HEK293 (cell line): ENCODE measurements at regions not wholly inside any gene's neighbourhood (a gene's known extent, or its start where the extent isn't known, plus 50 kb on each side); places are given as distances from the start of the nearest gene placed in this dataset.

Experiments used
- CTCF ChIA-PET: fragments of 350-600 bp; formaldehyde crosslinking; extraction: SDS; loops from one replicate; lab custom pipeline; 2021; ENCODE audit warnings: antibody characterized with exemption; lab: Yijun Ruan, JAX
- POLR2A ChIA-PET: fragments of 300-600 bp; formaldehyde crosslinking; extraction: SDS; loops from one replicate; lab custom pipeline; 2020; ENCODE audit warnings: antibody characterized with exemption, inconsistent platforms; lab: Yijun Ruan, JAX
- H3K27ac ChIP-seq: fragments of 200-500 bp; sonication (Bioruptor generic); 2 replicates; pipeline ENCODE4 v1.5.1; 2014; ENCODE audit warnings: low read depth, low read length, control low read depth, inconsistent platforms; ENCODE audit errors: extremely low read depth
- H3K36me3 ChIP-seq, 2 experiments: fragments of 200-500 bp in 1 of 2; sonication (Bioruptor generic) in 1 of 2; 1 replicate in 1 of 2; 2 replicates in 1 of 2; pipeline ENCODE4 v1.5.1; 2014 to 2017; ENCODE audit warnings: inconsistent platforms in 2 of 2, low read length in 2 of 2; ENCODE audit not compliant: control insufficient read depth in 2 of 2, insufficient read depth in 1 of 2
- H3K4me1 ChIP-seq: fragments of 200-500 bp; sonication (Bioruptor generic); 2 replicates; pipeline ENCODE4 v1.5.1; 2014; ENCODE audit warnings: mild to moderate bottlenecking, low read length, inconsistent platforms; ENCODE audit not compliant: control insufficient read depth, insufficient read depth
- H3K4me3 ChIP-seq: 2 replicates; pipeline ENCODE4 v1.5.1; 2011; ENCODE audit warnings: low read depth, mild to moderate bottlenecking, control low read depth, low read length, moderate library complexity
- H3K9me3 ChIP-seq: fragments of 200-500 bp; sonication (Bioruptor generic); 2 replicates; pipeline ENCODE4 v1.5.1; 2014; ENCODE audit warnings: low read depth, low read length, inconsistent platforms; ENCODE audit not compliant: control insufficient read depth, insufficient read depth
- FEZF1 ChIP-seq: fragments of 450-650 bp; formaldehyde crosslinking; IDR thresholded peaks from 2 replicates; pipeline ENCODE4 v1.5.1; 2016; ENCODE audit warnings: missing biosample characterization, missing genetic modification characterization
- GLIS2 ChIP-seq: fragments of 450-650 bp; formaldehyde crosslinking; IDR thresholded peaks from 2 replicates; pipeline ENCODE4 v1.5.1; 2016; ENCODE audit warnings: missing biosample characterization, missing genetic modification characterization
- MYNN ChIP-seq: fragments of 450-650 bp; formaldehyde crosslinking; IDR thresholded peaks from 2 replicates; pipeline ENCODE4 v1.5.1; 2016; ENCODE audit warnings: missing biosample characterization, missing genetic modification characterization, borderline replicate concordance
- SP2 ChIP-seq: fragments of 450-650 bp; formaldehyde crosslinking; IDR thresholded peaks from 2 replicates; pipeline ENCODE4 v1.5.1; 2016; ENCODE audit warnings: missing biosample characterization, missing genetic modification characterization
- SP3 ChIP-seq: fragments of 450-650 bp; formaldehyde crosslinking; IDR thresholded peaks from 2 replicates; pipeline ENCODE4 v1.5.1; 2016; ENCODE audit warnings: missing biosample characterization, missing genetic modification characterization
- SP7 ChIP-seq: fragments of 450-650 bp; formaldehyde crosslinking; IDR thresholded peaks from 2 replicates; pipeline ENCODE4 v1.5.1; 2016; ENCODE audit warnings: missing biosample characterization, missing genetic modification characterization
- ZBTB8A ChIP-seq: fragments of 450-650 bp; formaldehyde crosslinking; IDR thresholded peaks from 2 replicates; pipeline ENCODE4 v1.5.1; 2016; ENCODE audit warnings: missing biosample characterization, missing genetic modification characterization
- ZIC2 ChIP-seq: fragments of 450-650 bp; formaldehyde crosslinking; IDR thresholded peaks from 2 replicates; pipeline ENCODE4 v1.5.1; 2016; ENCODE audit warnings: missing biosample characterization, missing genetic modification characterization
- ZNF174 ChIP-seq: fragments of 450-650 bp; formaldehyde crosslinking; IDR thresholded peaks from 2 replicates; pipeline ENCODE4 v1.5.0; 2017; ENCODE audit warnings: missing biosample characterization, mild to moderate bottlenecking, missing genetic modification characterization
- ZNF221 ChIP-seq: fragments of 450-650 bp; formaldehyde crosslinking; IDR thresholded peaks from 2 replicates; pipeline ENCODE4 v1.5.1; 2017; ENCODE audit warnings: missing biosample characterization, missing genetic modification characterization, borderline replicate concordance
- ZNF23 ChIP-seq: fragments of 450-650 bp; formaldehyde crosslinking; IDR thresholded peaks from 2 replicates; pipeline ENCODE4 v1.5.1; 2016; ENCODE audit warnings: missing biosample characterization, missing genetic modification characterization, borderline replicate concordance
- ZNF292 ChIP-seq: fragments of 450-650 bp; formaldehyde crosslinking; IDR thresholded peaks from 2 replicates; pipeline ENCODE4 v1.5.1; 2016; ENCODE audit warnings: low read depth, missing biosample characterization, missing genetic modification characterization, borderline replicate concordance
- ZNF302 ChIP-seq: fragments of 450-650 bp; formaldehyde crosslinking; IDR thresholded peaks from 2 replicates; pipeline ENCODE4 v1.5.1; 2016; ENCODE audit warnings: missing biosample characterization, missing genetic modification characterization, low read depth
- ZNF423 ChIP-seq: fragments of 450-650 bp; formaldehyde crosslinking; IDR thresholded peaks from 2 replicates; pipeline ENCODE4 v1.5.1; 2016; ENCODE audit warnings: missing biosample characterization, missing genetic modification characterization
- ZNF776 ChIP-seq: fragments of 450-650 bp; formaldehyde crosslinking; IDR thresholded peaks from 2 replicates; pipeline ENCODE4 v1.5.0; 2017; ENCODE audit warnings: missing biosample characterization, missing genetic modification characterization, borderline replicate concordance
- TF ChIP-seq, protein P1 (sequence below): fragments of 450-650 bp; IDR thresholded peaks from 2 replicates; pipeline ENCODE4 v1.5.1; 2018; ENCODE audit warnings: missing biosample characterization, mild to moderate bottlenecking, missing genetic modification characterization
- TF ChIP-seq, protein P2 (sequence below): fragments of 450-650 bp; formaldehyde crosslinking; IDR thresholded peaks from 2 replicates; pipeline ENCODE4 v1.5.1; 2017; ENCODE audit warnings: missing biosample characterization, missing genetic modification characterization
- TF ChIP-seq, protein P3 (sequence below): fragments of 450-650 bp; formaldehyde crosslinking; IDR thresholded peaks from 2 replicates; pipeline ENCODE4 v1.5.0; 2017; ENCODE audit warnings: missing biosample characterization, missing genetic modification characterization, borderline replicate concordance
- TF ChIP-seq, protein P4 (sequence below): fragments of 450-650 bp; formaldehyde crosslinking; IDR thresholded peaks from 2 replicates; pipeline ENCODE4 v1.5.1; 2017; ENCODE audit warnings: missing biosample characterization, missing genetic modification characterization
- TF ChIP-seq, protein P5 (sequence below): fragments of 450-650 bp; formaldehyde crosslinking; IDR thresholded peaks from 2 replicates; pipeline ENCODE4 v1.5.1; 2016; ENCODE audit warnings: missing biosample characterization, missing genetic modification characterization

DNA sequence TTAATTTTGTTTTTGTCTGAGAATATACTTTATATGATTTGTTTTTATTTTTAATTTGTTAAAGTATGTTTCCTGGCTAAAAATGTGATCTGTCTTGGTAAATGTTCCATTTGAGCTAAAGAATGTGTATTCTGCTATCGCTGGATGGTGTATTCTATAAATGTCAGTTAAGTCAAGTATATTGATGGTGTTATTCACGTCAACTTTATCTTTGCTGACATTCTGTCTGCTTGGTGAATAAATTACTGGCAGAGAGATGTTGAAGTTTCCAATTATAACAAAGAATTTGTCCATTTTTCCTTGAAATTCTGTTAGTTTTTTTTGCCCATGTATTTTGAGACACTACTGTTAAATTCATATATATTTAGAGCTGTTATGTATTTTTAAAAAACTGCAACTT lies 1131.8 kb upstream of the GJE1 start:
- TF ChIP-seq ZNF776 (no peak), ZNF423 (tag by site-specific recombination) (no peak), SP7 (tag by site-specific recombination) (no peak), ZBTB8A (tag by site-specific recombination) (no peak), ZNF221 (tag by site-specific recombination) (no peak), SP3 (tag by site-specific recombination) (no peak), SP2 (no peak), ZNF292 (tag by site-specific recombination) (no peak), ZNF302 (tag by site-specific recombination) (no peak), GLIS2 (no peak), ZNF23 (tag by site-specific recombination) (no peak), MYNN (tag by site-specific recombination) (no peak), ZNF174 (tag by site-specific recombination) (no peak), ZIC2 (tag by site-specific recombination) (no peak), FEZF1 (no peak)
- TF ChIP-seq, protein P1, sequence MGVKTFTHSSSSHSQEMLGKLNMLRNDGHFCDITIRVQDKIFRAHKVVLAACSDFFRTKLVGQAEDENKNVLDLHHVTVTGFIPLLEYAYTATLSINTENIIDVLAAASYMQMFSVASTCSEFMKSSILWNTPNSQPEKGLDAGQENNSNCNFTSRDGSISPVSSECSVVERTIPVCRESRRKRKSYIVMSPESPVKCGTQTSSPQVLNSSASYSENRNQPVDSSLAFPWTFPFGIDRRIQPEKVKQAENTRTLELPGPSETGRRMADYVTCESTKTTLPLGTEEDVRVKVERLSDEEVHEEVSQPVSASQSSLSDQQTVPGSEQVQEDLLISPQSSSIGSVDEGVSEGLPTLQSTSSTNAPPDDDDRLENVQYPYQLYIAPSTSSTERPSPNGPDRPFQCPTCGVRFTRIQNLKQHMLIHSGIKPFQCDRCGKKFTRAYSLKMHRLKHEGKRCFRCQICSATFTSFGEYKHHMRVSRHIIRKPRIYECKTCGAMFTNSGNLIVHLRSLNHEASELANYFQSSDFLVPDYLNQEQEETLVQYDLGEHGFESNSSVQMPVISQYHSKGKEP (tag by site-specific recombination) = no peak
- TF ChIP-seq, protein P2, sequence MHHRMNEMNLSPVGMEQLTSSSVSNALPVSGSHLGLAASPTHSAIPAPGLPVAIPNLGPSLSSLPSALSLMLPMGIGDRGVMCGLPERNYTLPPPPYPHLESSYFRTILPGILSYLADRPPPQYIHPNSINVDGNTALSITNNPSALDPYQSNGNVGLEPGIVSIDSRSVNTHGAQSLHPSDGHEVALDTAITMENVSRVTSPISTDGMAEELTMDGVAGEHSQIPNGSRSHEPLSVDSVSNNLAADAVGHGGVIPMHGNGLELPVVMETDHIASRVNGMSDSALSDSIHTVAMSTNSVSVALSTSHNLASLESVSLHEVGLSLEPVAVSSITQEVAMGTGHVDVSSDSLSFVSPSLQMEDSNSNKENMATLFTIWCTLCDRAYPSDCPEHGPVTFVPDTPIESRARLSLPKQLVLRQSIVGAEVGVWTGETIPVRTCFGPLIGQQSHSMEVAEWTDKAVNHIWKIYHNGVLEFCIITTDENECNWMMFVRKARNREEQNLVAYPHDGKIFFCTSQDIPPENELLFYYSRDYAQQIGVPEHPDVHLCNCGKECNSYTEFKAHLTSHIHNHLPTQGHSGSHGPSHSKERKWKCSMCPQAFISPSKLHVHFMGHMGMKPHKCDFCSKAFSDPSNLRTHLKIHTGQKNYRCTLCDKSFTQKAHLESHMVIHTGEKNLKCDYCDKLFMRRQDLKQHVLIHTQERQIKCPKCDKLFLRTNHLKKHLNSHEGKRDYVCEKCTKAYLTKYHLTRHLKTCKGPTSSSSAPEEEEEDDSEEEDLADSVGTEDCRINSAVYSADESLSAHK (tag by site-specific recombination) = no peak
- TF ChIP-seq, protein P3, sequence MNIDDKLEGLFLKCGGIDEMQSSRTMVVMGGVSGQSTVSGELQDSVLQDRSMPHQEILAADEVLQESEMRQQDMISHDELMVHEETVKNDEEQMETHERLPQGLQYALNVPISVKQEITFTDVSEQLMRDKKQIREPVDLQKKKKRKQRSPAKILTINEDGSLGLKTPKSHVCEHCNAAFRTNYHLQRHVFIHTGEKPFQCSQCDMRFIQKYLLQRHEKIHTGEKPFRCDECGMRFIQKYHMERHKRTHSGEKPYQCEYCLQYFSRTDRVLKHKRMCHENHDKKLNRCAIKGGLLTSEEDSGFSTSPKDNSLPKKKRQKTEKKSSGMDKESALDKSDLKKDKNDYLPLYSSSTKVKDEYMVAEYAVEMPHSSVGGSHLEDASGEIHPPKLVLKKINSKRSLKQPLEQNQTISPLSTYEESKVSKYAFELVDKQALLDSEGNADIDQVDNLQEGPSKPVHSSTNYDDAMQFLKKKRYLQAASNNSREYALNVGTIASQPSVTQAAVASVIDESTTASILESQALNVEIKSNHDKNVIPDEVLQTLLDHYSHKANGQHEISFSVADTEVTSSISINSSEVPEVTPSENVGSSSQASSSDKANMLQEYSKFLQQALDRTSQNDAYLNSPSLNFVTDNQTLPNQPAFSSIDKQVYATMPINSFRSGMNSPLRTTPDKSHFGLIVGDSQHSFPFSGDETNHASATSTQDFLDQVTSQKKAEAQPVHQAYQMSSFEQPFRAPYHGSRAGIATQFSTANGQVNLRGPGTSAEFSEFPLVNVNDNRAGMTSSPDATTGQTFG (tag by site-specific recombination) = no peak
- TF ChIP-seq, protein P4, sequence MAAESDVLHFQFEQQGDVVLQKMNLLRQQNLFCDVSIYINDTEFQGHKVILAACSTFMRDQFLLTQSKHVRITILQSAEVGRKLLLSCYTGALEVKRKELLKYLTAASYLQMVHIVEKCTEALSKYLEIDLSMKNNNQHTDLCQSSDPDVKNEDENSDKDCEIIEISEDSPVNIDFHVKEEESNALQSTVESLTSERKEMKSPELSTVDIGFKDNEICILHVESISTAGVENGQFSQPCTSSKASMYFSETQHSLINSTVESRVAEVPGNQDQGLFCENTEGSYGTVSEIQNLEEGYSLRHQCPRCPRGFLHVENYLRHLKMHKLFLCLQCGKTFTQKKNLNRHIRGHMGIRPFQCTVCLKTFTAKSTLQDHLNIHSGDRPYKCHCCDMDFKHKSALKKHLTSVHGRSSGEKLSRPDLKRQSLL (tag by site-specific recombination) = no peak
- TF ChIP-seq, protein P5, sequence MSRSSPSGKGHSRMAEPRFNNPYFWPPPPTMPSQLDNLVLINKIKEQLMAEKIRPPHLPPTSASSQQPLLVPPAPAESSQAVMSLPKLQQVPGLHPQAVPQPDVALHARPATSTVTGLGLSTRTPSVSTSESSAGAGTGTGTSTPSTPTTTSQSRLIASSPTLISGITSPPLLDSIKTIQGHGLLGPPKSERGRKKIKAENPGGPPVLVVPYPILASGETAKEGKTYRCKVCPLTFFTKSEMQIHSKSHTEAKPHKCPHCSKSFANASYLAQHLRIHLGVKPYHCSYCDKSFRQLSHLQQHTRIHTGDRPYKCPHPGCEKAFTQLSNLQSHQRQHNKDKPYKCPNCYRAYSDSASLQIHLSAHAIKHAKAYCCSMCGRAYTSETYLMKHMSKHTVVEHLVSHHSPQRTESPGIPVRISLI (tag by site-specific recombination) = no peak
- Histone ChIP-seq H3K9me3 (no peaks in the 10 kb centered on the region), H3K4me1 (no peaks in the 10 kb centered on the region), H3K4me3 (no peak overlapping the region), H3K27ac (no peak overlapping the region), H3K36me3 (no peaks in the 10 kb centered on the region)
- ChIA-PET POLR2A (no interaction called here), CTCF (no interaction called here)
